ENCODE measurements at regions not wholly inside any gene's neighbourhood (a gene's known extent, or its start where the extent isn't known, plus 50 kb on each side); places are given as distances from the start of the nearest gene placed in this dataset.

DNA sequence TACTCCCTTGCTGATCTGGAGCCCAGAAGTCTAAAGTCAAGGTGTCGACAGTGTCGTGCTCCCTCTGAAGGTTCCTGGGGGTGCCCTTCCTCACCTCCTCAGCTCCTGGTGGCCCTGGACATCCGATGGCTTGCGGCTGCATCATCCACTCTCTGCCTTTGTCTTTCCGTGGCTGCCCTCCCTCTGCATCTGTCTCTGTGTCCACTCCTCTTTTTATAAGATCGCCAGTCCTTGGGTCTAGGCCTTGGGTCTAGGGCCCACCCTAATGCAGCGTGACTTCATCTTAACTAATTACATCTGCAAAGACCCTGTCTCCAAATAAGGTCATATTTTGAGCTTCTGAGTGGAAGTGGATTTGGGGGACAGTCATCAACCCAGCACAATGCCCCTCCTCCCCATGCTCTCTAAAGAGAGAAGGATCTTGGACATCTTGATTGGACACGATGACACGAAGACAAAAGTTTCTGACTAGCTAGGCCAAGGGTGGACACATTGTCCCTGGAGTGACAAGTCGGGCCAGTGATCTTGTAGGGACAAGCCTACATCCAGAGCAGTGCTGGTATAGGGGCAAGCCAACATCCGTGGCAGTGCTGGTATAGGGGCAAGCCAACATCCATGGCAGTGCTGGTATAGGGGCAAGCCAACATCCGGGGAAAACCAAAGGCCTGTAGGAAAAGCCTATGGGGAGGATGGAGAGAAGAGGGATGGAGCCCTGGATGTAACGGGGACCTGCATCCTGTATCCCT is 93.9 kb upstream of the DIO3 start:
- TF ChIP-seq JUND (IDR thresholded peaks at IDR 0.05; ENCODE audit: low read depth), result no peak
- in situ Hi-C loops (cut with HindIII; ENCODE audit: low pct_unique_long_range_greater_than_20kb, low sequenced_read_pairs), result no loop called here
- no peak for DNase-seq (ENCODE audit: low read depth in 1 of 2, low spot score in 1 of 2)

GRCh38 chr14:101469382-101470247 is 91.7 kb upstream of the DIO3 start:
- in situ Hi-C loops (cut with HindIII; ENCODE audit: low pct_unique_long_range_greater_than_20kb, low sequenced_read_pairs), result no loop called here
- no peak for DNase-seq (ENCODE audit: low read depth in 1 of 2, low spot score in 1 of 2)
- TF ChIP-seq JUND (IDR thresholded peaks at IDR 0.05; ENCODE audit: low read depth), result no peak

GRCh38 chr14:101470266-101470665 is 91.0 kb upstream of the DIO3 start:
- in situ Hi-C loops (cut with HindIII; ENCODE audit: low pct_unique_long_range_greater_than_20kb, low sequenced_read_pairs), result no loop called here

DNA sequence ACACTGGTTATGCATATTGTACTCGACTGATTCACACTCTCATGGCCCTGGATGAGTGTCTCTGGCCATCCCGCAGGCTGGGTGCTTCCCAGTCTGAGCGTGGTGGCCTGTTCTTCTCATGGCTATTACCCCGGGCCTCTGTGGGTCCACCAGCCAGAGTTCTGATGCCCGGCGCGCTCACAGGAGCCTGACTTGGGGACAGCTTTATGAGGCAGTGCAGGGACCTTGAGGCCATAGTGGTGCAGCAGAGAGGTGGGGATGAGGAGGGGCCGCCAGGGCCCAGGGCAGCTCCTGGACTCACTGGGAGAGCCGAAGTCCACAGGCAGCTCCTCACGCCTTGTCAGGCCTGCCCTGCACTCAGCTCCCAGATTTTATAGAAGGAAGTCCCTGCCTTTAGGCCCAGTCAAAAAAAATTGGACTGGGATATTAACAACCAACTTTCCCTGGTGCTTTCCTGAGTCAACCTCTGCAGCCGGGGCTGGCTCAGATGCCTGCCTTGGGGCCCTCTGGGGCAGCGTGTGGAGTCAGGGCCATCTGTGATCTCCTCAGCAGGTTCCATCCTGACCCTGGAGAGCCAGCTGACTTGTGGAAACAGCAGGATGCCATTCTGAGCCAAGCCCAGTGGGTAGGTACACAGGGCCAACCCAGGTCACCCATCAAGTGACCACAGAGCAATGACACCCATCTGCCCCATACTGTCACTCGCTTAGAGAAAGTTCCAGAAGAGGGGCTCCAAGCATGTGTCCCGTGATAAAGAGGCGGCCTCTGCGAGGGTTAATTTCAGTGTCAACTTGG is 89.4 kb upstream of the DIO3 start:
- in situ Hi-C loops (cut with HindIII; ENCODE audit: low pct_unique_long_range_greater_than_20kb, low sequenced_read_pairs), result no loop called here
- no peak for DNase-seq (ENCODE audit: low read depth in 1 of 2, low spot score in 1 of 2)
- no peak for TF ChIP-seq JUND (IDR thresholded peaks at IDR 0.05; ENCODE audit: low read depth)

More at GRCh38 chr14:101470266-101470665, 91.0 kb upstream of the DIO3 start:
- no peak for TF ChIP-seq JUND (IDR thresholded peaks at IDR 0.05; ENCODE audit: low read depth)
- DNase-seq (ENCODE audit: low read depth in 1 of 2, low spot score in 1 of 2), result no peak

DNA sequence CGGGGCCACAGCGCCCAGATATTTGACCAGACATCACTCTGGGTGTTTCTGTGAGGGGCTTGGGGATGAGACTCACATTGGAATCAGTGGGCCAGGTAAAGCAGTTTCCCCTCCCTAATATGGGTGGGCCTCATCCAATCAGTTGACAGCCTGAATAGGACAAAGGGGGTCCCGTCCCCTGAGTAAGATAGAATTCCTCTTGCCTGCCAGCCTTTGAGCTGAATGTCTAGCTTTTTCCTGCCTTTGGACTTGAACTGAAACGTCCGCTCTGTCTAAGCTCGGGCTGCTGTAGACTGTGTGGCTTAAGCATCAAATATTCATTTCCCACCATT is 88.8 kb upstream of the DIO3 start:
- in situ Hi-C loops (cut with HindIII; ENCODE audit: low pct_unique_long_range_greater_than_20kb, low sequenced_read_pairs), result no loop called here
- DNase-seq (ENCODE audit: low read depth in 1 of 2, low spot score in 1 of 2), result no peak
- TF ChIP-seq JUND (IDR thresholded peaks at IDR 0.05; ENCODE audit: low read depth), result no peak

- in situ Hi-C loops (cut with HindIII; ENCODE audit: low pct_unique_long_range_greater_than_20kb, low sequenced_read_pairs), result no loop called here
- no peak for TF ChIP-seq JUND (IDR thresholded peaks at IDR 0.05; ENCODE audit: low read depth)
- DNase-seq (ENCODE audit: low read depth in 1 of 2, low spot score in 1 of 2), result no peak
Measured at GRCh38 chr14:101473045-101473729, 88.1 kb upstream of the DIO3 start.

DNA sequence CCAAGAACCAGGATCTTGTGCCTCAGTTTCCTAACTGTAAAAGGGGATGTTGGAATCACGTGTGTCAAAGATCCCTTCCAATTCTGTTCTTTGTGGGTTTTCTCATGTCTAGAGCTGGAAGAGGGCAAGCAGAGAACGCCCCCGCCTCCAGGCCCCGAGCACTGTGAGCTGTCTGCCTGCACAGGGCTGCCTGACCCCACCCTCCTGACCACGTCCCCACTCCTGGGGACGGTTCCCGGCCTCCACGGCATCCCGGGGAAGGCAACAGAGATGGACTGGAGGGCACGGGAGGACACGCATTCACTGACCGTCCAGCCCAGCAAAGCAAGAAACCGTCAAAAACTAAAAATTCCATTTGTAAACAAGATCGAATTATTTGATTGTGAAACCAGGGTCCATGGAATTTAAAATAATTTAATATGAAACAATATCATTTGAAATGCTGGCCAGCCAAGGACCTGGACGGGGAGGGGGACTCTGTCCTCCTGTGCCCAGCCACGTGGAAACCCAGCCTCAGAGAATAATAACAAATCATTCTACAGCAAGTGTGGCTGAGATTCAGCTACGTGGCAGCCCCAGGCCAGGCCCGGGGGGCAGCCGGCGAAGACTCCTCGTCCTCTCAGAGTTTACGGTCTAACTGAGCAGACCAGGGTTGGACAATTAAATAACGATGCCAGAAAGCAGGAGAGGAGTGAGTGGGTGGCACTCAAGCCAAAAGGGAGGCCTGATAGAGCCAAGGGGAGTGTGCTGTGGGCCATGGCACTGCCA is 87.3 kb upstream of the DIO3 start:
- TF ChIP-seq JUND (IDR thresholded peaks at IDR 0.05; ENCODE audit: low read depth), result no peak
- in situ Hi-C loops (cut with HindIII; ENCODE audit: low pct_unique_long_range_greater_than_20kb, low sequenced_read_pairs), result no loop called here
- no peak for DNase-seq (ENCODE audit: low read depth in 1 of 2, low spot score in 1 of 2)

GRCh38 chr14:101474563-101475455 is 86.5 kb upstream of the DIO3 start:
- in situ Hi-C loops (cut with HindIII; ENCODE audit: low pct_unique_long_range_greater_than_20kb, low sequenced_read_pairs), result no loop called here
- DNase-seq (ENCODE audit: low read depth in 1 of 2, low spot score in 1 of 2), result no peak
- no peak for TF ChIP-seq JUND (IDR thresholded peaks at IDR 0.05; ENCODE audit: low read depth)

- no peak for TF ChIP-seq JUND (IDR thresholded peaks at IDR 0.05; ENCODE audit: low read depth)
- no peak for DNase-seq (ENCODE audit: low read depth in 1 of 2, low spot score in 1 of 2)
- in situ Hi-C loops (cut with HindIII; ENCODE audit: low pct_unique_long_range_greater_than_20kb, low sequenced_read_pairs), result no loop called here
Measured at GRCh38 chr14:101475456-101476257, 85.6 kb upstream of the DIO3 start.

DNA sequence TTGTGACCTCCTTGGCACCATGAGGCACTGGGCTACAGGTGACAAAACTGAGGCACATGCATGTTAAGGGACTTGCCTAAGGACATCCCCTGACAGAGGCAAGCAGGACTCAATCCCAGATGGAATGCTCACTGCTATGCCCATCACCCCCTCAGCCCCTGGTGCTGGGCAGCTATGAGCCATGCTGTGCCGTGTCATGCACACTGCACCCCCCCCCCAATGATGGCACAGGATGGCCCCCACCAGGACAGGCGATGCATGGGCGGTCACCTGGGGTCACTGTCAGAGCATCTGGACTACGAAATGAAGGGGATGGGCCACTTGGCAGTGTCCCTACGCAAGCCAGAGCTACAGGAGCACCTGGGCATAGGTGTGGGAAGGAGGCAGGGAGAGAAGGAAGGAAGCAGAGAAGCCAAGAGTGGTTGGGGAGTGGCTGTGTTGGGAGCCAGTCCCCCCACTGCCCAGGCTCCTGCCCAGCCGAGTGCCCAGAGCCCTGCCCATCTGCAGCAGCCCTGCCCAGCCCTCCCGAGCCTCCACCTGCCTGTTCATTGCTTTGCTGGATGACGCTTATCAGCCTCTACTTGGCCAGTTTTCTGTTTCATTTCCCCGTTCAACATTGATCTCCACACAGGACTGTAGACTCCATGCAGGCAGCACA is 84.9 kb upstream of the DIO3 start:
- in situ Hi-C loops (cut with HindIII; ENCODE audit: low pct_unique_long_range_greater_than_20kb, low sequenced_read_pairs), result no loop called here
- DNase-seq (ENCODE audit: low read depth in 1 of 2, low spot score in 1 of 2), result no peak
- no peak for TF ChIP-seq JUND (IDR thresholded peaks at IDR 0.05; ENCODE audit: low read depth)
